ENCODE measurements at regions not wholly inside any gene's neighbourhood (a gene's known extent, or its start where the extent isn't known, plus 50 kb on each side); places are given as distances from the start of the nearest gene placed in this dataset.

DNA sequence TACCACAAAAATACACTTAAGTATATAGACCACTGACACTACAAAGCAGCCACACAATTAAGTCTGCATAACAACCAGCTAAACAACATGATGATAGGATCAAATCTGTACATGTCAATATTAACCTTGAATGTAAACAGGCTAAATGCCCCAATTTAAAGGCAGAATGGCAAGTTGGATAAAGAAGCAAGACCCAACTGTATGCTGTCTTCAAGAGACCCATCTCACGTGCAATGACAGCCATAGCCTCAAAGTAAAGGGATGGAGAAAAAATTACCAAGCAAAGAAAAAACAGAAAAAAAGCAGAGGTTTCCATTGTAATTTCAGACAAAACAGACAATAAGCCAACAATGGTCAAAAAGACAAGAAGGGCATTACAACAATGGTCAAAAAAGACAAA is 77.3 kb upstream of the APC start:
- no peak for DNase-seq (ENCODE audit: low spot score)

DNA sequence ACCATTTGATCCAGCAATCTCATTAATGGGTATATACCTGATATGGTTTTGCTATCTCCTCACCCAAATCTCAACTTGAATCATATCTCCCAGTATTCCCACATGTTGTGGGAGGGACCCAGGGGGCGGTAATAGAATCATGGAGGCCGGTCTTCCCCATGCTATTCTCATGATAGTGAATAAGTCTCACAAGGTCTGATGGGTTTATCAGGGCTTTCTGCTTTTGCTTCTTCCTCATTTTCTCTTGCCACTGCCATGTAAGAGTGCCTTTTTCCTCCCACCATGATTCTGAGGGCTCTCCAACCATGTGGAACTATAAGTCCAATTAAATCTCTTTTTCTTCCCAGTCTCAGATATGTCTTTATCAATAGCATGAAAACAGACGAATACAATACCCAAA is 74.5 kb upstream of the APC start:
- DNase-seq (ENCODE audit: low spot score), result no peak

DNA sequence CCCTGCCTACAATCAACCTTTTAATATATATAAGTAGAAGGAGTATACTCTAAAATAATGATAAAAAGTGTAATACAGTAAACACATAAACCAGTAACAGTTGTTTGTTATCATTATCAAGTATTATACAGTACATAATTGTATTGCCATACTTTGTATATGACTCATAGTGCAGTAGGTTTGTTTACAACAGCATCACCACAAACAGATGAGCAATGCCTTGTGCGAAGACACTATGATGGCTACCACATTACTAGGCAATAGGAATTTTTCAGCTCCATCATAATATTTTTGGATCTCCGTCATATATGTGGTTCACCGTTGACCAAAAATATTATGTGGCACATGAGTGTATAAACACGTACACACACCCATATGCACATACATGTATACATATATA is 69.7 kb upstream of the APC start:
- no peak for DNase-seq (ENCODE audit: low spot score)

DNA sequence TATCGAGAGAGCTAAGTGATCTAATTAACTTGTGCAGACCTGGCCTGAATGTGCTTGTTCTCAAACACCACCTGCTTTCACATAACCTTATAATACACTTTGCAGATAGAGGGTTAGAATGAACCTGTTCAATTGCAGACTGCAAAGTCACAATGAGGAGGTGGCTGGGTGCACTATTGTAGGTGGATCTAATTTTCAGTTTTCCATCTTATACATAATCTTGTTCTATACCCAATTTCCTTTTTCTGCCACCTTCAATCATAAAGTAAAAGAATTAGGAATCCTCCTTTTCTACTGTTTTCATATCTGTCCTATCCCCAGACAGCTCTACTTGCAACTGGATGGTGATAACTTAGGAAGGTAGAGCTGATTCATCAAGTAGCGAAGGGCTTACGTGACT is 68.8 kb upstream of the APC start:
- no peak for DNase-seq (ENCODE audit: low spot score)

DNA sequence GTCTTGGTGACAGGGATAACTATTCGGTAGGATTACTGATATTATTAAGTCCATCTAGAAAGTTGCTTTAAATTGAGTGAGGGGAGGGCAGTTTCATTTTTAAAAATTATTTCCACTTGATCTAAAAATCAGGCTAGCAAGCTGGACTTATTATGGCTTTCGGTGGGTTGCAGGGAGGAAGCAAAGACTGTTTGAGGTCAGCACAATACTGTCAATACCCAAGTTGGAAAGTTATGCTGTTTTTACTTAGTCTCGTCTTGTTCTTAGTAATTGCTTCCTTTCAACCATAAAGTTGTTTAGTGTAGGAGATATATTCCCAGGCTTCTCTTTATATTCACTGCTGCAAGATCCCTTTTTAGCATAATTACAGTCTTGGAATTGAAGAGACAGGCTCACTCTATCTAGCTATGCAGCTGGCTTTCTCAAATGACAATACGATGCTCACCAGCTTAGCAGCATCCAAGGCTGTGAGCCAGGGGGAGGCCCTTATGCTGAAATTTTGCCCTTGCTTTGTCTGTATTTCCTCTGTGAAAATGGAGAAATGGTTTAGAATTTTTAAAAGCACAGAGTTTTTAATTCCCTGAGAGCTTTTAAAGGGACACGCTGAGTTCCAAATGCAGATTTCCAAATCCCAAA is 68.2 kb upstream of the APC start:
- no peak for DNase-seq (ENCODE audit: low spot score)

DNA sequence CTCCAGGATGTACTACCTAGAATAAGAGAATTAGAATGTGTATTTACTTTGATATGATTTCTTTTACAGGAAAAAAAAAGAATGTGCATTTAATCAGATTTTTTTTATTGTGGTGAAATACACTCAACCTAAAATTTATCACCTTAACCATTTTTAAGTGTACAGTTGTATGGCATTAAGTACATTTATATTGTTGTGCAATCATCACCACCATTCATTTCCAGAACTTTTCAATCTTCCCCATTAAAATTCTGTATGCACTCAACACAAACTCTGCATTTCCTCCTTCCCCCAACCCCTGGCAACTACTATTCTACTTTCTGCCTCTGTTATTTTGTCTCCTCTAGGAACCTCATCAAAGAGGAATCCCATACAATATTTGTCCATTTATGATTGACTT is 66.0 kb upstream of the APC start:
- no peak for DNase-seq (ENCODE audit: low spot score)

DNA sequence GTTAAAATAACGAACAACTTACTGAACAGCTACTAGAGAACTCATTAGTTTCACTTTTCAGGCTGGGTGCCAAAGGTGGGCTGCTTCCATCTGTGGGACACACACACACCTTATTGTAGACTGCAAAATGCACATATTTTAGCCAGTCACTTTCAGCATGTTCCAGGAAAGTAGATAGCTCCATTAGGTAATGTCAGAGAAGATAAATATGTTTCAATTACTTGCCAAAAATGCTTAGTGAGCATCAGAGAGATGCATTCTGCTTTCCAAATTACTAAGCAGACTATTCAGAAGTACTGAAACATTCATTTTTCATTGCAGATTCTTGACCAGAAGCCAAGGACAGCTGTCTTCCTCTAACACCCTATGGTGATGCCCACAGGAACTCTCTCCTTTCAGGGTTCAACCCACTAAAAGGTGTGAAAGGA is 56.2 kb upstream of the APC start:
- no peak for DNase-seq (ENCODE audit: low spot score)

DNA sequence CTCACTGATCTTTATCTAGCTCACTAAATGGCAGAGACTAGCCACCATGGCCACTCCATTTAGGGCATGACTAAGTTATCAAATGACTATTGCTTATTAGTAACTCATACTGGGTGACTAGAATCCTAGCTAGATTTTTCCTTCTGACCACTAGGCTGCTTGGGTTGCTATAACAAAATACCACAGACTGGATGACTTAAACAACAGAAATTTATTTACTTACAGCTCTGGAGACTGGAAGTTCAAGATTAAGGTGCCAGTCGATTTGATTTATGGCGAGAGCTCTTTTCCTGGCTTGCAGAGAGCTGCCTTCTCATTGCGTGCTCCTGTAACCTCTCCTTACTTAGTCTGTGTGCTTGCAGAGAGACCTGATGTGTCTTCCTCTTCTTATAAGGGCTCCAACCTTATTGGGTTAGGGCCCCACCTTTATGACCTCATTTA is 55.0 kb upstream of the APC start:
- no peak for DNase-seq (ENCODE audit: low spot score)

DNA sequence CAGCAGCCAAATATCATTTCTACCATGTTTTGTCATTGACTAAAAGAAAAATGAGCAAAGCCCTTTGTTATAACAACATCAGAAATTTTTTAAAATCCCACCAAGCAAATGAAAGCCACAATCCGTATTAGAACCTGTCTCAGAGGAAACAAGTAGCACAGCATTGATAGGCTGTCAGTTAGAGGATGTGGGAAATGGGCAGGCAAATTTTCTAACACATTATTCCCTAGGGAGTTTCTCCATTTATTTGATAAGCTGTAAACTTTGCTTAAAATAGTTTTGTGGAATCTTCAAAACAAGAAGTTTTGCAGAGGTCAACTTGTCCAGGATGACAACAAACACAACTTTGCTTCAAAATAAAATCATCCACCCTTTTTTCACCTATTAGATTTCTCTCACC is 53.6 kb upstream of the APC start:
- no peak for DNase-seq (ENCODE audit: low spot score)

DNA sequence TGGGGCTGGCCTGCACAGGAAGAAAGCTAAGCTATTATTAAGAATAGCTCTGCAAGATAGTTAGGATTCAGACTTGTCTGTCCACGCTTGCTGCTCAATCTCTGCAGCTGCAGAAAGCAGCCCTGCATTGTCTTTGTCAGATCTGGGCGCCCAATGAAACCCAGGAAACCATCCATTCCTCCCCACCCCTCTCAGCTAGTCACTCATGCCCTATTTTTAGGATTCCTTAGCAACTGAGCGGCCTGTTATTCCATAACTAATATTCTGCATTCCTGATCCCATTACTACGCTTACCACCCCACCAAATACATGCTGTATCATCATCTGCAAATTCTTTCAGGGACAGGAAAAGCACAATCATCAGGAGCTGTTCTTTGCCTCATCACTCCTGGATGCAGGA is 52.9 kb upstream of the APC start:
- no peak for DNase-seq (ENCODE audit: low spot score)

DNA sequence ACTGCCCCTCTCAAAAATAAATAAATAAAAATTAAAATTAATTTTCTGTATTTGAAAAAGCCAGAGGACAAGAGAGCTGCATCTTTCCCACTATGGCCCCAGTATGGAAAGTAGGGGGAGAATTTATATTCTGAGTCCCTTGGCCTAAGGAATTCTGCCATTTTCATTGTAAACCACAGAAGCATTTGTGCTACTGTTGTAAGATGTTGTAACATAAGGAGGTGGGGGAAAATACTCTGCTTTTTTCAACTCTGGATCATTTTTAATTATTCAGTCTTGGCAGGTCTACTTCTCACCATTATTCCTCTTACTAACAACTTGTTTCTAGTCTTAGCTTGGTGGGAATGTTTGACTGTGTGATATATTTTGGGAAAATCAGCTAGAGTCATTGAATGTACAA is 52.3 kb upstream of the APC start:
- no peak for DNase-seq (ENCODE audit: low spot score)

DNA sequence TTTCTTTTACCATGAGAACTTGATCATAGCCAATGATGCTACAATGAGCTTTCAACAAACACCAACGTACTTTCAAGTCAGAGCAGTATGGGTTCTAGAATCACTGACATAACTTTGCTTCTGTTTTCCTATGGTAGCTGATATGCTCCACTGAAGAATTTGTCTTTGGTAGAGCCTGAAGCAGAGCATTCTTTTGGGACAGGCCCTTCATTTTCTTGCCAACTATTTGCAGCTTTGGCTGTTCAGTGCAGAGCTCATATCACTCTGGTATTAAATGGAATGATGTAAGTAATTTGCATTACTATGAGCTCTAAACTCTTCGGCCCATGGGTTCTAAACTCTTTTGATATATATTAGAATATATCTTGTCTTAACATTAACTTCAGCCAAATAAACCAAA is 51.8 kb upstream of the APC start:
- no peak for DNase-seq (ENCODE audit: low spot score)

DNA sequence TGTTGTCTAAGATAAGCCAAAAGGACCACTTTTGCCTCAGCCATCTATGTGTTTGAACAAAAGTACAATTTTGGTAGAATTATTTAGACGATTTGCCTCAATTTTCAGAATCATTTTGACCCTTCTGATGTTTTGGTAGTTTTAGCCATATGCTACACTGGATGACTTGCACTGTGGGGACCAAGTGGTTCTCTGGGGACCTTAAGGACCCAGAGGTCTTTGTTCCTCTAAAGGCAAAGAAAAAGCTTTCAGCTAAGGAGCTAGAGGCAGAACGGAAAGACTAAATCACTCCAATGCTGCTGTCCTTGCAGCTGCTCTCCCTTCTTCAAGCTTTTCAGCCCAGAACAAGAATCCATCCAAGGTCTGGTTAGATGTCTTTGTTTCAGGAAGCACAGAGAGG is 51.0 kb upstream of the APC start:
- no peak for DNase-seq (ENCODE audit: low spot score)

DNA sequence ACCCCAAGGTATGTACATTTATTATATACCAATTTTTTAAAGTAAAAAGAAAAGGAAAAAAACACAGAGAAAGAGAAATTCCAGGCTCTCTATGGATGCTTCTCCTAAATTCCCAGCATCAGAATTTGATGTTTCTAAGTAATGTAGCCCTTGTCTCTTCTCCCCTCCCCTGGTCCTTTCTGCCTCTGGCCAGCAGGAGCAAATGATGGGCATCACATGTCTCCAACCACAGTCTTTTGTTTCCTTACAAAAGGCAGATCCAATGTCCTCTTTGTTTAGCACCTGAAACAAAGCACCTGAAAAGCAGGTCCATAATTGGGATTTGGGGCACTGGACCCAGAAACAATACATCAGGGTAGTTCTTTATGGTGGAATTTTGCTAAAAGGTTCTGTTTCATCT is 50.4 kb upstream of the APC start:
- DNase-seq (ENCODE audit: low spot score), result no peak
